Right lobe of liver (tissue), 4 donors: ENCODE measurements at regions not wholly inside any gene's neighbourhood (a gene's known extent, or its start where the extent isn't known, plus 50 kb on each side); places are given as distances from the start of the nearest gene placed in this dataset.

Experiments
- POLR2A ChIP-seq: fragments of 450-650 bp; IDR thresholded peaks from one replicate; pipeline ENCODE4 v1.6.1; 2017; ENCODE audit warnings: antibody characterized with exemption, mild to moderate bottlenecking
- TF ChIP-seq, protein P1 (sequence below), 4 donors: fragments of 200-600 bp in 3 of 4; fragments of 450-650 bp in 1 of 4; IDR thresholded peaks; one replicate each; pipeline versions ENCODE4 v1.5.1 to v1.8.0; 2016 to 2022; ENCODE audit warnings: antibody characterized with exemption in 4 of 4, mild to moderate bottlenecking in 2 of 4
- donor health status: DM: no; HTN: no; CAD: no.
- donor health status: DM: no; HTN: no; CAD: no.
- donor health status: DM: no; HTN: yes; CAD: no.

DNA sequence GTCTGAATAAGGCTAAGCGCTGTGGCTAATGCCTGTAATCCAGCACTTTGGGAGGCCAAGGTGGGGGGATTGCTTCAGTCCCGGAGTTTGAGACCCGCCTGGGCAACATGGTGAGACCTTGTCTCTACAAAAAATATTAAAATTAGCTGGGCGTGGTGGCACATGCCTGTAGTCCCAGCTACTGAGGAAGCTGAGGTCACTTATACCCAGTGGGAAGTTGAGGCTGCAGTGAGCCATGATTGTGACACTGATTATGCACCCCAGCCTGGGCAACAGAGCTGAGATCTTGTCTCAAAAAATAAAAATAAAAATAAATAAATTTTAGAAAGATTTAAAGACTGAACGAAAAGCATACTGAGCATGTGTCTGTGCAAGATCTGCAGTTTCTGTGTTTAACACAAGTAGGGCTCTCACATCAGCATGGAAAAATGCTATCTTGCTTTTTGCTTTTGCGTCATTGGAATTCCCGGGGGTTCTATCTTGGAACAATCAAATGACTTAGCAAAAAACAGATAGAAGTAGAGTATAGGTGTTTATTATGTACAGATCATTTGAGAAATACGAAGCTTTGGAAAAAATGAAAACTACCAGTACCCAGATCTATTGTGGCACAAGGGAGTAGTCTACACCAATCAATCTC lies 161.9 kb downstream of the CAPZA3 start:
- TF ChIP-seq POLR2A, result no peak
- TF ChIP-seq, protein P1, sequence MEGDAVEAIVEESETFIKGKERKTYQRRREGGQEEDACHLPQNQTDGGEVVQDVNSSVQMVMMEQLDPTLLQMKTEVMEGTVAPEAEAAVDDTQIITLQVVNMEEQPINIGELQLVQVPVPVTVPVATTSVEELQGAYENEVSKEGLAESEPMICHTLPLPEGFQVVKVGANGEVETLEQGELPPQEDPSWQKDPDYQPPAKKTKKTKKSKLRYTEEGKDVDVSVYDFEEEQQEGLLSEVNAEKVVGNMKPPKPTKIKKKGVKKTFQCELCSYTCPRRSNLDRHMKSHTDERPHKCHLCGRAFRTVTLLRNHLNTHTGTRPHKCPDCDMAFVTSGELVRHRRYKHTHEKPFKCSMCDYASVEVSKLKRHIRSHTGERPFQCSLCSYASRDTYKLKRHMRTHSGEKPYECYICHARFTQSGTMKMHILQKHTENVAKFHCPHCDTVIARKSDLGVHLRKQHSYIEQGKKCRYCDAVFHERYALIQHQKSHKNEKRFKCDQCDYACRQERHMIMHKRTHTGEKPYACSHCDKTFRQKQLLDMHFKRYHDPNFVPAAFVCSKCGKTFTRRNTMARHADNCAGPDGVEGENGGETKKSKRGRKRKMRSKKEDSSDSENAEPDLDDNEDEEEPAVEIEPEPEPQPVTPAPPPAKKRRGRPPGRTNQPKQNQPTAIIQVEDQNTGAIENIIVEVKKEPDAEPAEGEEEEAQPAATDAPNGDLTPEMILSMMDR (IDR thresholded peaks at IDR 0.05), result no peak
